Neural progenitor cell (in vitro differentiated cells): ENCODE measurements at regions not wholly inside any gene's neighbourhood (a gene's known extent, or its start where the extent isn't known, plus 50 kb on each side); places are given as distances from the start of the nearest gene placed in this dataset.

Experiments used
- CTCF ChIP-seq: fragments of 200-600 bp; sonication (generic); IDR thresholded peaks from 2 replicates; pipeline ENCODE4 v1.5.1; 2017; ENCODE audit warnings: antibody characterized with exemption, mild to moderate bottlenecking
- EZH2 ChIP-seq: fragments of 200-600 bp; sonication (generic); IDR thresholded peaks from 2 replicates; pipeline ENCODE4 v1.6.1; 2017; ENCODE audit warnings: antibody characterized with exemption, mild to moderate bottlenecking, moderate library complexity
- EZH2phosphoT487 ChIP-seq: fragments of 200-600 bp; sonication (generic); IDR thresholded peaks from 2 replicates; pipeline ENCODE4 v1.6.1; 2017; ENCODE audit warnings: antibody characterized with exemption

GRCh38 chr2:52475590-52475989, 1292.0 kb upstream of the CHAC2 start:
- TF ChIP-seq EZH2phosphoT487 (no peak), CTCF (no peak), EZH2 (no peak)
